ENCODE measurements at regions not wholly inside any gene's neighbourhood (a gene's known extent, or its start where the extent isn't known, plus 50 kb on each side); places are given as distances from the start of the nearest gene placed in this dataset.
A peak's percentile ranks its signal among the peaks of the same experiment; 100 is the strongest.

DNA sequence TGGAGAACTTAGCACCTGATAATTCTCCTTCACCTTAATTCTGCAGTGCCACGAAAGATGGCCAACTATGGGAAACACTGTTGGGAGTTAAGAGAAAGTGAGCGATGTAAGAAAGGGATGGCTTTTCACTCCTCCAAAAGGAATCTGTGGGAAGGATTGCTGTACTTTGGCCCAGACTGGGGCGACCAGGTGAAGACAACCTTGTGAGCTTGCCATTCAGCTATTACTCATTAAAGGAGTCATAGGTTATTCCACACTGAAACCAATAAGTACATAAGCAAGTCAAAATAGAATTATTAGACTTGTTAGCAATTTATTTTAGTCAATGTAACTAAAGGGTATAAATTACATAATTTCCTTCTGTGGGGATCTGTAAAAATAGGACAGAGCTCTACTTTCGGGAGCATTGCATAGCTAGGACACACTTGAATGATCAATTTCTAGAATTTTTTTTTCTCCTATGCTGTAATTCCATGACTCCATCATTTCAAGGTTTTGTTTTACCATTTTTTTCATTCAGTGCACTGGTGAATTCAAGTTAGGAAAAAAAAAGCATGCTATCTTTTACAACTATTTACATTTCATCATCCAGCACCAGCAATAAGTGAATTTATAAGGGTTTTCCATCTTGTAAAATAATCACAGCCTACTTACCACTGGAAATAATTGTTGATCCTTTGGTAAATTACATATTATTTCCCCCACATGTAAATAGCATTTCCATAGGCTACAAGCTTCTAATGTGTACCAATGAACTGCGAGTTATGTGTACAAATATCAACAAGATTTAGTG, 231.7 kb downstream of the SIM1 start:
- no peaks in the 10 kb centered on the region for H3K27me3 ChIP-seq
- H3K4me3 ChIP-seq: no peak overlapping the region
- DNase-seq: no peak
- no peak for ATAC-seq
- no peaks in the 10 kb centered on the region for H3K9me3 ChIP-seq
- H3K4me1 ChIP-seq: no peaks in the 10 kb centered on the region
- no peaks in the 10 kb centered on the region for H3K36me3 ChIP-seq
- intact Hi-C loops (cut with DNase I): no loop called here
- TF ChIP-seq, protein P1, sequence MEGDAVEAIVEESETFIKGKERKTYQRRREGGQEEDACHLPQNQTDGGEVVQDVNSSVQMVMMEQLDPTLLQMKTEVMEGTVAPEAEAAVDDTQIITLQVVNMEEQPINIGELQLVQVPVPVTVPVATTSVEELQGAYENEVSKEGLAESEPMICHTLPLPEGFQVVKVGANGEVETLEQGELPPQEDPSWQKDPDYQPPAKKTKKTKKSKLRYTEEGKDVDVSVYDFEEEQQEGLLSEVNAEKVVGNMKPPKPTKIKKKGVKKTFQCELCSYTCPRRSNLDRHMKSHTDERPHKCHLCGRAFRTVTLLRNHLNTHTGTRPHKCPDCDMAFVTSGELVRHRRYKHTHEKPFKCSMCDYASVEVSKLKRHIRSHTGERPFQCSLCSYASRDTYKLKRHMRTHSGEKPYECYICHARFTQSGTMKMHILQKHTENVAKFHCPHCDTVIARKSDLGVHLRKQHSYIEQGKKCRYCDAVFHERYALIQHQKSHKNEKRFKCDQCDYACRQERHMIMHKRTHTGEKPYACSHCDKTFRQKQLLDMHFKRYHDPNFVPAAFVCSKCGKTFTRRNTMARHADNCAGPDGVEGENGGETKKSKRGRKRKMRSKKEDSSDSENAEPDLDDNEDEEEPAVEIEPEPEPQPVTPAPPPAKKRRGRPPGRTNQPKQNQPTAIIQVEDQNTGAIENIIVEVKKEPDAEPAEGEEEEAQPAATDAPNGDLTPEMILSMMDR (IDR thresholded peaks at IDR 0.05): no peak
- H3K27ac ChIP-seq: no peak overlapping the region

DNA sequence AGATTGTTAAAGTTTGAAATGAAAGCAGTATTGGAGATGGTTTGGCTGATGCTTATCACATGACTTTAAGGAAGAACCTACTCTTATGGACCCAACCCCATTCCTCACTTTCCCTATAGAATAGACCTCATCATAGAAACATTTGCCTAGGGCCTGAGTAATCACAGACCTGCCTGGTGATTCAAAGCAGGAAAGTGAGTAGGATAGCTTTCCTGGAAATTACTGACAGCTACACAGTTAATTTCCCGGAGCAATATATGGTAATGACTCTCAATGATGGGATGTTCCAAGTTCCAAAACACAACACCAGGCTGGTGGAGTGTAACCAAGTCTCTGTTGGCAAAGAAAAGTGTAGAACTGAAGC, 233.8 kb downstream of the SIM1 start:
- H3K4me1 ChIP-seq: no peaks in the 10 kb centered on the region
- no peak overlapping the region for H3K27ac ChIP-seq
- no peak overlapping the region for H3K4me3 ChIP-seq
- intact Hi-C loops (cut with DNase I): no loop called here
- H3K36me3 ChIP-seq: no peaks in the 10 kb centered on the region
- ATAC-seq (no peak), DNase-seq (no peak)
- TF ChIP-seq, protein P1 (IDR thresholded peaks at IDR 0.05): no peak
- H3K9me3 ChIP-seq: no peaks in the 10 kb centered on the region
- no peaks in the 10 kb centered on the region for H3K27me3 ChIP-seq

DNA sequence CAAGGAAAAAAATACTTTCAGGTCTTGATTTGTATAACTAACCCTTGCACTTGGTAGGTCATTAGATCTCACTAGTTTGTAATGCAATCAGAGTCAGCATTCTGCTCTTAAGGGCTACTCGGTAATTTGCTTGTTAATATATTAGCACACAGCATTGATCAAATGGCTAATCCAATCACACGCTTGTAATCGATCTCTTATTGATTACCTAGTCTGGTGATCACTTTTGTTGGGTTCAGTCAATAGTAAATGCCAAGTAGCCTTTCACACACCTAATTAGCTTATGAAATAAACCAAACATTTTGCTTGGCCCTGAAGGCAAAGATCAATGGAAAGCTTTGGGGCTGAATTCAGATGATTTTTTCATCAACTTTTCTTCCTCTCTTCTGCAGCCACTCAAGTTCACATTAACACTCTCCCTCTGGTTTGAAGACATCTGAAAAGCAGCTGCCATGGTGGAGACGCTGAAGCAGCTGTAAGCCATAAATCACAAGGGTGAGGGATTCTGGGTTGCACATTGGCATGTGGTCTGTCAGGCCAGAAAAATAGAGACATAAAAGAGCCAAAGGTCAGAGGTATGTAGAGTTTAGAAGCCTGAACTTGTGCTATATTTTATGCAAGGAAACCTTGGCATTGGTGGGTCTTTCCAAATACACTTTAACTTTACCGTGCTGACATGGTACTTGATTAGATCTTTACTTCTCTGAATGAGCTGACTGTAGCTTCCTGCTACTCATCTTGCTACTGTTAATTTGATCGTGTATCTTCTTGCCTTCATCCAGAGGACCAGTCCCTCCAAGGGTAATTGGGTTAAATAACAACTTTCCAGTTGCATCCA, 234.4 kb downstream of the SIM1 start:
- H3K4me1 ChIP-seq: no peaks in the 10 kb centered on the region
- intact Hi-C loops (cut with DNase I): no loop called here
- DNase-seq (no peak), ATAC-seq (no peak)
- H3K9me3 ChIP-seq: no peaks in the 10 kb centered on the region
- no peak overlapping the region for H3K4me3 ChIP-seq
- H3K36me3 ChIP-seq: no peaks in the 10 kb centered on the region
- TF ChIP-seq, protein P1 (IDR thresholded peaks at IDR 0.05): no peak
- H3K27me3 ChIP-seq: no peaks in the 10 kb centered on the region
- no peak overlapping the region for H3K27ac ChIP-seq

DNA sequence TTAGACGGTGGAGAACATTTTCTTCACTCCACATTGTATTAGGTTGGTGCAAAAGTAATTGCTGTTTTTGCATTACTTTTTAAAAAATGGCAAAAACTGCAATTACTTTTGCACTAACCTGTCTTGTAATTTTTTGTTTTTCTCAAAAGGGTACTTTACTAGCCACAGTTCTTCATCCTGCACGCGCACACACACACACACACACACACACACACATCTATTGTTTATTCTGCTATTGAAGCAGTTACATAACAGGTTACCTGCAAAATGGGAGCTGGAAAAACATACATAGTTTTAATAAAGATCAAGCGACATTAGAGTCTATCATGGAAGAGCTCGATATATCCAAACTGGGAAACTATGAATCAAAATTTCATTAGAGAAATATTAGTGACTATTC, 235.2 kb downstream of the SIM1 start:
- peak; percentile 51 for ATAC-seq
- no peaks in the 10 kb centered on the region for H3K9me3 ChIP-seq
- peak overlapping the region; percentile 50 for H3K4me3 ChIP-seq
- intact Hi-C loops (cut with DNase I): no loop called here
- DNase-seq: no peak
- no peaks in the 10 kb centered on the region for H3K4me1 ChIP-seq
- no peak overlapping the region for H3K27ac ChIP-seq
- H3K36me3 ChIP-seq: no peaks in the 10 kb centered on the region
- H3K27me3 ChIP-seq: no peaks in the 10 kb centered on the region
- TF ChIP-seq, protein P1 (IDR thresholded peaks at IDR 0.05): no peak

DNA sequence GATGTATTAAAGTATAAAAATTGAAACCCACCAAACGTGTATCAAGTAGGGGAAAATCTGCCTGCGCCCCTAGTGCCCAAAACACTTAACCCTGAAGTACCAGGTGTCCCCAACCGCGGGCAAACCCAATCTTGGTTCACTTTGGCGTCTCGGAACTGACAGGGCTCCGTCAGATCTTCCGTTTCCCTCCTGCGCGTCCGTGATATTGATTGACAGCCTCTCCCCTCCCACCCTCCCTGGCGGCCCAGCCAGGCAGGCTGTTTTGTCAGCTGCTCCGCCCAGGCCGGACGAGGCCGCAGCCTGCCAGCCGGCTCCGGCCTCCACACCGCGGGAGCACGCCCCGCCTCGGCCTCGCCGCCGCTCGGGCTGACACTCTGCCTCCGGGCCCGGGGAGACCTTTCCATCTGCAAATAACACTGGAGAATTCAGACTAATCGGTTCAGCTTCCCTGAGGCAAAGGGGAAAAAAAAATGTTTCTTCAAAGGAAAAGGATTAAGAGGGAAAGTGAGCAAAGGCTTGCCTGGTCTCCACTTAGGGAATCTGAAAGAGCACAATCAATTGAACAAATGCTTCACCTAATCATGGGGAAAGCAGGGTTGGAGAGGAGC, 234.9 kb upstream of the MCHR2 start:
- Histone ChIP-seq H3K27me3 (no peaks in the 10 kb centered on the region), H3K27ac (peak overlapping the region; percentile 7), H3K4me1 (no peaks in the 10 kb centered on the region), H3K4me3 (peak overlapping the region; percentile 50), H3K9me3 (no peaks in the 10 kb centered on the region), H3K36me3 (no peaks in the 10 kb centered on the region)
- intact Hi-C loops (cut with DNase I): no loop called here
- ATAC-seq (peak; percentile 100), DNase-seq (peak; percentile 89)
- TF ChIP-seq, protein P1 (IDR thresholded peaks at IDR 0.05): peak; percentile 18
